ENCODE measurements at regions not wholly inside any gene's neighbourhood (a gene's known extent, or its start where the extent isn't known, plus 50 kb on each side); places are given as distances from the start of the nearest gene placed in this dataset.

DNA sequence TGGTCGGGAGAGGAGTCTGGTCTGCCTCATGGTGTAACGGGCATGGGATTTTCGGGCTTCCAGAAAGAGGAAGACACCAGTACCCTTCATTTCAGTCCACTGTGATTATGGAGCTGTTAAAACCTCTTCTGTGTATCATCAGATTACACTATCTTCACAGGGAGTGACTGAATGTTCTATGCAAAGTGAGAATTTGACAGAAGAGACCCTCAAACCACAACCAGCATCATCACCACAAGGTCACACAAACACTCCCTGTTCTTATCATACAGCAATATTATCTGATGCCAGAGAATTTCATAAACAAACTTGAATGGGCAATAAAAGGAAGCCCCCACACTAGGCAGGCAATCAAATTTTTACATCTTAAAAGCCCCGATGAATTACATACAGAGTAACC, 164.2 kb downstream of the PDGFRA start:
- Histone ChIP-seq H3K27ac (ENCODE audit: low read depth, low read length, poor library complexity, severe bottlenecking) (no peak overlapping the region), H3K36me3 (ENCODE audit: insufficient read depth, low read length, poor library complexity, severe bottlenecking) (no peaks in the 10 kb centered on the region), H3K4me1 (ENCODE audit: insufficient read depth, low read length, poor library complexity, severe bottlenecking) (no peaks in the 10 kb centered on the region), H3K9me3 (ENCODE audit: low read depth, low read length, poor library complexity, severe bottlenecking) (no peaks in the 10 kb centered on the region), H3K27me3 (replicated peaks; ENCODE audit: insufficient read depth, low read depth, low read length, poor library complexity) (no peaks in the 10 kb centered on the region), H3K4me3 (ENCODE audit: low read depth, low read length, poor library complexity, severe bottlenecking) (no peak overlapping the region)
- CTCF ChIA-PET = no interaction called here
- BruUV-seq (replicated peaks) = no TSS peak
- DNase-seq (ENCODE audit: low spot score) = no peak
- POLR2A ChIA-PET (ENCODE audit: low non-redundant PET) = no interaction called here
- no peak for TF ChIP-seq EZH2 (IDR thresholded peaks at IDR 0.05; ENCODE audit: borderline replicate concordance, low read depth, low read length, poor library complexity, severe bottlenecking)
- TF ChIP-seq, protein P1, sequence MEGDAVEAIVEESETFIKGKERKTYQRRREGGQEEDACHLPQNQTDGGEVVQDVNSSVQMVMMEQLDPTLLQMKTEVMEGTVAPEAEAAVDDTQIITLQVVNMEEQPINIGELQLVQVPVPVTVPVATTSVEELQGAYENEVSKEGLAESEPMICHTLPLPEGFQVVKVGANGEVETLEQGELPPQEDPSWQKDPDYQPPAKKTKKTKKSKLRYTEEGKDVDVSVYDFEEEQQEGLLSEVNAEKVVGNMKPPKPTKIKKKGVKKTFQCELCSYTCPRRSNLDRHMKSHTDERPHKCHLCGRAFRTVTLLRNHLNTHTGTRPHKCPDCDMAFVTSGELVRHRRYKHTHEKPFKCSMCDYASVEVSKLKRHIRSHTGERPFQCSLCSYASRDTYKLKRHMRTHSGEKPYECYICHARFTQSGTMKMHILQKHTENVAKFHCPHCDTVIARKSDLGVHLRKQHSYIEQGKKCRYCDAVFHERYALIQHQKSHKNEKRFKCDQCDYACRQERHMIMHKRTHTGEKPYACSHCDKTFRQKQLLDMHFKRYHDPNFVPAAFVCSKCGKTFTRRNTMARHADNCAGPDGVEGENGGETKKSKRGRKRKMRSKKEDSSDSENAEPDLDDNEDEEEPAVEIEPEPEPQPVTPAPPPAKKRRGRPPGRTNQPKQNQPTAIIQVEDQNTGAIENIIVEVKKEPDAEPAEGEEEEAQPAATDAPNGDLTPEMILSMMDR (conservative IDR thresholded peaks at IDR 0.05; ENCODE audit: low read depth, low read length) = no peak
- intact Hi-C loops (cut with micrococcal nuclease; ENCODE audit: unreplicated experiment) = no loop called here

DNA sequence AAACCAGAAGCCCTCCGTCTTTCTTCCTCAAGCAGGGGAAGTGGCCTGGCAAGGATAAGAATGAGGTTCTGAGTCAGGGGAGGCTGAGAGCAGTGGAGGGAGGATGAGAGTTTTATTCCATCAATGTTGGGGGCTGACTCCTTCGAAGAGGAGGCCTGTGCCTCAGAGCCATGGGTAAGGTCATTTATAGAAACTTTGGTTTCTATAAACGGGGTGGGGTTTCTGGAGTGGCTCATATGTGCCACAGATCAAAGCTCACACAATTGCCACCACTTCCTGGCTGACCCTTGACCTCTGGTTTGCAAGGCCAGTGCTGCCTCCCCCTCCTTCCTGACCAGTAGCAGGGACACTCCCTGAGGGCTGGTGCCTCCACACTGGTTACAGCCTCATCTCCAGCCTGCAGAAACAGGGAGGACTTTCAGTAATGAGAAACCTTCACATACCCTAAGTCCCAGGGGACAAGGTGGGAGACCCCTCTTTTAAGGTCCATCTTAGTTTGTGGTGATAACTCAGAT, 166.0 kb downstream of the PDGFRA start:
- no peak for TF ChIP-seq EZH2 (IDR thresholded peaks at IDR 0.05; ENCODE audit: borderline replicate concordance, low read depth, low read length, poor library complexity, severe bottlenecking)
- TF ChIP-seq, protein P1 (conservative IDR thresholded peaks at IDR 0.05; ENCODE audit: low read depth, low read length) = no peak
- CTCF ChIA-PET = no interaction called here
- intact Hi-C loops (cut with micrococcal nuclease; ENCODE audit: unreplicated experiment) = no loop called here
- Histone ChIP-seq H3K4me1 (ENCODE audit: insufficient read depth, low read length, poor library complexity, severe bottlenecking) (no peaks in the 10 kb centered on the region), H3K9me3 (ENCODE audit: low read depth, low read length, poor library complexity, severe bottlenecking) (no peaks in the 10 kb centered on the region), H3K4me3 (ENCODE audit: low read depth, low read length, poor library complexity, severe bottlenecking) (no peak overlapping the region), H3K27me3 (replicated peaks; ENCODE audit: insufficient read depth, low read depth, low read length, poor library complexity) (no peaks in the 10 kb centered on the region), H3K27ac (ENCODE audit: low read depth, low read length, poor library complexity, severe bottlenecking) (no peak overlapping the region), H3K36me3 (ENCODE audit: insufficient read depth, low read length, poor library complexity, severe bottlenecking) (no peaks in the 10 kb centered on the region)
- DNase-seq (ENCODE audit: low spot score) = no peak
- POLR2A ChIA-PET (ENCODE audit: low non-redundant PET) = no interaction called here
- no TSS peak for BruUV-seq (replicated peaks)

DNA sequence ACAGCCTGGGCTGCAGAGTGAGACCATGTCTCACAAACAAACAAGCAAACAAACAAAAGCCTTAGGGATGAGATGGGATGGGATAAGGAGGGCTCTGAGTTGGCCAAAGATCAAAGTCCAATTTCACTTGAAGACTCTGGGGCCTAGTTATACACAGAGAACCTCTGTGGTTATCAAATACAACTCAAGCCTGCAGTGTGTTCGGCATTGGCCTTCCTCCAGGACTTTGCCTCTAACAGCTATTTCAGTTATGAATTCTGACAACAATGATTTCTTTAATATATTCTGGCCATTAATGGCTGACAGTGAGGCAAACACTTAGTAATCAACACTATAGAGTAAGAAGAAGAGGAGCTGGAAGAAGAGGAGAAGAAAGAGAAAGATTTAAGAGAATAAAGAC, 171.1 kb downstream of the PDGFRA start:
- POLR2A ChIA-PET (ENCODE audit: low non-redundant PET) = no interaction called here
- BruUV-seq (replicated peaks) = no TSS peak
- H3K9me3 ChIP-seq (ENCODE audit: low read depth, low read length, poor library complexity, severe bottlenecking) = no peaks in the 10 kb centered on the region

More for the DNA sequence above, 171.1 kb downstream of the PDGFRA start:
- no peak overlapping the region for H3K4me3 ChIP-seq (ENCODE audit: low read depth, low read length, poor library complexity, severe bottlenecking)
- H3K36me3 ChIP-seq (ENCODE audit: insufficient read depth, low read length, poor library complexity, severe bottlenecking) = no peaks in the 10 kb centered on the region
- H3K27ac ChIP-seq (ENCODE audit: low read depth, low read length, poor library complexity, severe bottlenecking) = no peak overlapping the region
- CTCF ChIA-PET = no interaction called here
- no peak for TF ChIP-seq EZH2 (IDR thresholded peaks at IDR 0.05; ENCODE audit: borderline replicate concordance, low read depth, low read length, poor library complexity, severe bottlenecking)
- TF ChIP-seq, protein P1 (conservative IDR thresholded peaks at IDR 0.05; ENCODE audit: low read depth, low read length) = no peak
- H3K4me1 ChIP-seq (ENCODE audit: insufficient read depth, low read length, poor library complexity, severe bottlenecking) = no peaks in the 10 kb centered on the region
- no peaks in the 10 kb centered on the region for H3K27me3 ChIP-seq (replicated peaks; ENCODE audit: insufficient read depth, low read depth, low read length, poor library complexity)
- intact Hi-C loops (cut with micrococcal nuclease; ENCODE audit: unreplicated experiment) = no loop called here
- DNase-seq (ENCODE audit: low spot score) = no peak
